SU-DHL-6 (cell line): ENCODE measurements at regions not wholly inside any gene's neighbourhood (a gene's known extent, or its start where the extent isn't known, plus 50 kb on each side); places are given as distances from the start of the nearest gene placed in this dataset.

Source experiments
- H2AFZ ChIP-seq: fragments of 200-600 bp; sonication (generic); 2 replicates; pipeline ENCODE4 v1.6.1; 2014; ENCODE audit warnings: low read depth, mild to moderate bottlenecking, moderate library complexity, mixed read lengths, antibody characterized with exemption, low read length; ENCODE audit not compliant: severe bottlenecking
- H3F3A ChIP-seq: fragments of 200-600 bp; shearing (Covaris generic); 2 replicates; pipeline ENCODE4 v1.6.0; 2016; ENCODE audit warnings: antibody characterized with exemption, mild to moderate bottlenecking; ENCODE audit not compliant: insufficient read depth
- H3K27ac ChIP-seq: fragments of 200-600 bp; sonication (generic); 2 replicates; pipeline ENCODE4 v1.5.1; 2016; ENCODE audit warnings: low read depth, mild to moderate bottlenecking, low read length, moderate library complexity, mixed read lengths
- H3K27me3 ChIP-seq: fragments of 200-600 bp; sonication (generic), shearing (Covaris generic); 2 replicates; pipeline ENCODE4 v1.6.0; 2014; ENCODE audit warnings: mild to moderate bottlenecking, low read length
- H3K36me3 ChIP-seq: fragments of 200-600 bp; sonication (generic); 2 replicates; pipeline ENCODE4 v1.6.1; 2014; ENCODE audit warnings: mild to moderate bottlenecking, low read length, mixed read lengths
- H3K4me2 ChIP-seq: fragments of 300-600, 200-600 bp; shearing (Covaris generic), sonication (generic); 2 replicates; pipeline ENCODE4 v1.6.0; 2014; ENCODE audit warnings: low read length, low read depth, mild to moderate bottlenecking; ENCODE audit not compliant: poor library complexity, severe bottlenecking
- H3K4me3 ChIP-seq: fragments of 200-600 bp; sonication (generic); 2 replicates; pipeline ENCODE4 v1.5.1; 2014; ENCODE audit warnings: antibody characterized with exemption, low read length, mild to moderate bottlenecking, mixed read lengths; ENCODE audit not compliant: insufficient read depth, poor library complexity, severe bottlenecking
- H3K79me2 ChIP-seq: fragments of 200-600 bp; sonication (generic); 2 replicates; pipeline ENCODE4 v1.6.1; 2014; ENCODE audit warnings: mild to moderate bottlenecking, low read length, moderate library complexity; ENCODE audit not compliant: insufficient read depth
- H3K9ac ChIP-seq: fragments of 200-600 bp; sonication (generic); 2 replicates; pipeline ENCODE4 v1.7.0; 2014; ENCODE audit warnings: mild to moderate bottlenecking, low read length
- H3K9me2 ChIP-seq: fragments of 200-600 bp; sonication (generic); replicated peaks from 2 replicates; pipeline ENCODE4 v1.6.1; 2014; ENCODE audit warnings: low read length; ENCODE audit not compliant: insufficient read depth
- H3K9me3 ChIP-seq: fragments of 200-600 bp; sonication (generic); 2 replicates; pipeline ENCODE4 v1.6.1; 2014; ENCODE audit warnings: low read length, mixed read lengths; ENCODE audit not compliant: insufficient read depth
- H4K20me1 ChIP-seq: fragments of 200-600 bp; sonication (generic); 2 replicates; pipeline ENCODE4 v1.6.1; 2014; ENCODE audit warnings: low read depth, mild to moderate bottlenecking, antibody characterized with exemption, low read length, moderate library complexity, mixed read lengths
- CTCF ChIP-seq: fragments of 200-600 bp; sonication (generic); IDR thresholded peaks from one replicate; pipeline ENCODE4 v1.5.1; 2017; ENCODE audit warnings: antibody characterized with exemption, mild to moderate bottlenecking, low read length, moderate library complexity; ENCODE audit not compliant: insufficient read depth, poor library complexity, severe bottlenecking
- EZH2phosphoT487 ChIP-seq: fragments of 200-600 bp; sonication (generic), shearing (Covaris generic); conservative IDR thresholded peaks from 2 replicates; pipeline ENCODE4 v1.6.1; 2018; ENCODE audit warnings: mild to moderate bottlenecking, antibody characterized with exemption, low read length, moderate library complexity, mixed read lengths

GRCh38 chr21:38973552-38973951, 167.8 kb downstream of the ETS2 start:
- Histone ChIP-seq H3K27ac (no peak overlapping the region), H3F3A (no peaks in the 10 kb centered on the region), H3K27me3 (no peaks in the 10 kb centered on the region), H4K20me1 (no peaks in the 10 kb centered on the region), H3K9me2 (no peaks in the 10 kb centered on the region), H2AFZ (no peak overlapping the region), H3K9me3 (no peaks in the 10 kb centered on the region), H3K79me2 (no peaks in the 10 kb centered on the region), H3K36me3 (no peaks in the 10 kb centered on the region), H3K9ac (no peak overlapping the region), H3K4me3 (no peak overlapping the region), H3K4me2 (no peak overlapping the region)
- TF ChIP-seq EZH2phosphoT487 = no peak

- H3F3A ChIP-seq = no peaks in the 10 kb centered on the region
- no peaks in the 10 kb centered on the region for H3K36me3 ChIP-seq
- H4K20me1 ChIP-seq = no peaks in the 10 kb centered on the region
- no peaks in the 10 kb centered on the region for H3K9me2 ChIP-seq
- H3K27ac ChIP-seq = no peak overlapping the region
- no peaks in the 10 kb centered on the region for H3K79me2 ChIP-seq
- no peak for TF ChIP-seq EZH2phosphoT487
- TF ChIP-seq CTCF = no peak
- no peaks in the 10 kb centered on the region for H3K27me3 ChIP-seq
- H2AFZ ChIP-seq = no peak overlapping the region
- no peak overlapping the region for H3K4me3 ChIP-seq
- H3K9me3 ChIP-seq = no peaks in the 10 kb centered on the region
- no peak overlapping the region for H3K4me2 ChIP-seq
- H3K9ac ChIP-seq = no peak overlapping the region
Observed at GRCh38 chr21:38972078-38972477, 166.3 kb downstream of the ETS2 start.

GRCh38 chr21:38970765-38971164, 165.0 kb downstream of the ETS2 start:
- H3K4me3 ChIP-seq = no peak overlapping the region
- H3K27ac ChIP-seq = no peak overlapping the region
- TF ChIP-seq EZH2phosphoT487 (no peak), CTCF (no peak)
- H2AFZ ChIP-seq = no peak overlapping the region
- H3K4me2 ChIP-seq = no peak overlapping the region
- no peaks in the 10 kb centered on the region for H3F3A ChIP-seq
- no peaks in the 10 kb centered on the region for H3K27me3 ChIP-seq
- no peaks in the 10 kb centered on the region for H3K79me2 ChIP-seq
- no peak overlapping the region for H3K9ac ChIP-seq
- no peaks in the 10 kb centered on the region for H4K20me1 ChIP-seq
- no peaks in the 10 kb centered on the region for H3K36me3 ChIP-seq
- no peaks in the 10 kb centered on the region for H3K9me3 ChIP-seq
- H3K9me2 ChIP-seq = no peaks in the 10 kb centered on the region

GRCh38 chr21:38968887-38969543, 163.3 kb downstream of the ETS2 start:
- Histone ChIP-seq H3K9me2 (no peaks in the 10 kb centered on the region), H4K20me1 (no peaks in the 10 kb centered on the region), H3K4me3 (no peak overlapping the region), H3K79me2 (no peaks in the 10 kb centered on the region), H3F3A (no peaks in the 10 kb centered on the region), H2AFZ (no peak overlapping the region), H3K4me2 (no peak overlapping the region), H3K36me3 (no peaks in the 10 kb centered on the region), H3K27me3 (no peaks in the 10 kb centered on the region), H3K9ac (no peak overlapping the region), H3K9me3 (no peaks in the 10 kb centered on the region), H3K27ac (no peak overlapping the region)
- TF ChIP-seq CTCF = no peak
- no peak for TF ChIP-seq EZH2phosphoT487
